Activated T-cell treated with anti-CD3 and anti-CD28 coated beads, Interleukin-2, amount 50 U/mL, for 1 hour (primary cell): ENCODE measurements at regions not wholly inside any gene's neighbourhood (a gene's known extent, or its start where the extent isn't known, plus 50 kb on each side); places are given as distances from the start of the nearest gene placed in this dataset.
"Not testable (repeated sequence)": the region's sequence is repeated elsewhere in the genome, so short reads cannot be mapped to it uniquely, and the experiment has no call there.

Experiments used
- DNase-seq: peaks from one replicate; pipeline ENCODE4 v3.0.0-alpha.2; 2020

DNA sequence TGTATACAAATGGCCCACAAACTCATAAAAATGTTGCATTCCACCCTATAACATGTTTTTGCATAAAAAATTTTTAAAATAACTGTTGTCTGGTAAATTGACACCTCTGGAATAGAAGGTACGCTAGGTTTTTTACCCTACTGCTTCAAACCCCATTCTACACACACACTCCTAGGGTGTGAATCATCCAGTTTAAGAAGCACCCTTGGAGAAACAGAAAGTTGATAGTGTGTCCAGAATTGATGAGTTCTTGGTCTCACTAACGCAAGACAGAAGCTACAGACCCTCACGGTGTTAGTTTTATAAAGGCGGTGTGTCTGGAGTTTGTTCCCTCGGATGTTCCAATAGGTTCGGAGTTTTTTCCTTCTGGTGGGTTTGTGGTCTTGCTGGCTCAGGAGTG lies 158.5 kb downstream of the KLRB1 start:
- DNase-seq = no peak

DNA sequence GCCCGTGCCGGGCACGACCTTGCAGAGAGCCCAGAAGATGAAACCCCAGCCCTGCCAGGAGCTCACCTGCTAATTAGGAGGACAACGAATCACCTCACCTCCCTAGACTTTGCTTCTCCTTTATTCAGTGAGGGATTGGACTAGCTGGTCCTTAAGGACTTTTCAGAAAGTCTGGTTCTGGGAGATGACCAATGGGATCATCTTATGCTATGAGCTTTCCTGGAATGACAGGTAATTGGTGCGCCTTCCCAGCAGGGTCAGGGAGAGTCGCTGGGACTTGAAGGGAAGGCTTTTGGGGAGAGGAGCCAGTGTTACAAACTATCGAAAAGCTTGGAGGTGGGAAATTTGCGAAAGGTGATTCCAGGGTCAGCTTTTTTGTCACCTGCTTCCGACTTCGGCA lies 159.1 kb downstream of the KLRB1 start:
- not testable (repeated sequence) for DNase-seq

DNA sequence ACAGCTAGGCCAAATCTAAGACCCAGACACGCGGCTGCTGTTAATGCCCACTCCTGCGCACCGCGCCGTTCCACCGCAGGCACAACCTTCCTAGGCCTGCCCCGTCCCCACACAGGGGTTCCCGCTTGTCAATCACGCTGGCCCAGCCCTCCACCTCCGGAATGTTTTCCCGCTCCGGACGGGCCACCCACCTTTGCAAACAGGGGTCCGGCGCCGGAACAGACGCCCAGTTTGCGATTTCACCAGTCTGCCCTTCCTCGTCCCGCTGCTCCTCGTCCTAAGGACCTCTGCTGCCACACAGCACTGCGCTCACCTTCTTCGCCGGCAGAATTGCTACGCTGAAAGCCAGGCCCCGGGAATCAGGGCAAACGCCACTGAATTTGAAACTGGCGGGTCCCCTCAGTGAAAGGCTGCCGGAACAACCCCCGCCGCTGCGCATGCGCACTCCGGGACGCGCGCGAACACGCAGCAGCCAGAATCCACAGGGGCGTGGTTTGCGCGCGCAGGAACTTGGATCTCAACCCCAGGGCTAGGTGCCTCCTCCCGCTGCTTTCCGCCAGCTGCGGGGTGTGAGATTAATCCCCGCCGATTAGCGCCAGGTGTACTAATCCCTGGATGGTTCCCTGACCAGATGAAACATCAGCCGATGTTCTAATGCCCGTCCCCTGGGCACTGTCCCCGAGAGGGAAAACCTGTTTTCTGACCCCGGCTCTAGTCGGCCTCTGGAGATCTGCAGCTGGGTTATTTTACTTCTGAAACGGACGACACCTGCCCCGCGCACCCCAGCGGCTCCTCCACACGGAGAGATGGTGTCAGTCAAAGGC lies 159.7 kb downstream of the KLRB1 start:
- DNase-seq = peak; percentile 92

DNA sequence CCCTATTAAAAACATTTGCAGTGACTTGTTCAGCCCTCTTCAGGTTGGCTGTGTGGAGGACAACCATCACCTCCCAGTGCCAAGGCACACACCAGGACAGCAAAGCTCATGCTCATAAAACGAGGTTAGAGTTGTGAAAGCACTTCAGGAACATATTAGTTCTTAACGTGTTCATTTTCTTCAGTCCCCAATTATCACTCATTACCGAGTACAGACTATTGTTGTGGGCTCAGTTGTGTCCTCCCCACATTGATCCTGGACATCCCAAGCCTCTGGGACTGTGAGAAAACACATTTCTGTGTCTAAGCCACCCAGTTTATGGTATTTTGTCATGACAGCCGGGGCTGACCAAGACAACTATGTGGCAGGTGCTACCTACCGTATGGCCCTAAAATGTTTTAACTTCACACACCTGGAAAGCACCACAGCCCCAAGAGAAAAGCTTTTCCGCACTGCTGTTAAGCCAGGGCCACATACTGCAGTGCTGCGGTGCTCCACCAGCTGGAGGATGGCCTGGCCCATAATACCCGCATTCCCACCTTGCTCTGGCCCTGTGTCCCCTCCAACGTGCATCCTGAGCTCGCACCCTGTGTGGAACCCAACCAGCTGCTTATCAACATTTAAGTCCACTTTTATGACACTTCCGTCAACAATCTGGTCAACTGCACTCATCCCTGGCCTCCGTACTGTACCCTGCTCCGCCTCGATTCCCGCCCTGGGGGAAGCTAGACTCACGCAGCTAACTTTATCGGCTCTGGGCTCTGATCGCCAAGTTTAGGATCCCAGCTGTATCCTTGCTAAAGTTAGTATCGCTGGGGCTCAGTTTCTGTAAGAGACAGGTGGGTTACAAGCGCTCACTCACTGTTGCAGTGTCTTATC lies 160.6 kb downstream of the KLRB1 start:
- not testable (repeated sequence) for DNase-seq

DNA sequence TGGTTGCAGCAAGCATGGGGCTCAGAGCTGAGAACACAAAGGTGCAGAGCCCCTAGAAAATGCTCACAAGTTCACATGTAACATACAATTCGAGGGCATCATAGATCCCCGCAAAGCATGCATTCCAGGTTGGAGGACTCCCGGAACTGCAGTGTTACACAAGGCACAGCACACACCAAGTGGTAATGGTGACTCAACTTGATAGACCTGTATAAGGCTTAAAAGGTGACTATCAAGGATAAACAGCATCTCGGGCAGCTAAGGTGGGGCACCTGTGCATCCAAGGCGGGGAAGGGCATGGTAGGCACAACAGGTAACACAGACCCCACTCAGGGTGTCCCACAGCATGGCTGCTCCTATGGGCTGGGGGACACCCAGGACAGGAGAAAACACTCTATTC lies 167.3 kb downstream of the KLRB1 start:
- DNase-seq = not testable (repeated sequence)

DNA sequence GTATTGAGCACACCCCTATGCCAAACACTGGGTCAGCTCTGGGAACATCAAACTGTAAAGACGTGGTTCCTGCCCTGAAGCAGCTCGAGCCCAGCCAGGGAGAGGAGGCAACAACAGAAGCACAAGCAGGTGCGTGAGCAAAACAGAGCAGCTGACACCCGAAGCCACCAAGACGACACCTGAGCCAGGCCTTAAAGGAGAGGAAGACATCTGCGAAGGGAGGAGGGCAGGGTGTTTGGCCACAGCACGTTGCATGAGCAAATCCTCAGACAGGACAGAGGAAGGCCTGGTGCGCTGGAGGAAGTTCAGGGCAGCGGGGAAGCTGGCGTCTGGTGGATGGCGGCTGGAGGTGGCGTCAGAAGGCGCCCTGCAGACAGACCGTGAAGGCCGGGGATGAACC lies 172.0 kb downstream of the KLRB1 start:
- not testable (repeated sequence) for DNase-seq

DNA sequence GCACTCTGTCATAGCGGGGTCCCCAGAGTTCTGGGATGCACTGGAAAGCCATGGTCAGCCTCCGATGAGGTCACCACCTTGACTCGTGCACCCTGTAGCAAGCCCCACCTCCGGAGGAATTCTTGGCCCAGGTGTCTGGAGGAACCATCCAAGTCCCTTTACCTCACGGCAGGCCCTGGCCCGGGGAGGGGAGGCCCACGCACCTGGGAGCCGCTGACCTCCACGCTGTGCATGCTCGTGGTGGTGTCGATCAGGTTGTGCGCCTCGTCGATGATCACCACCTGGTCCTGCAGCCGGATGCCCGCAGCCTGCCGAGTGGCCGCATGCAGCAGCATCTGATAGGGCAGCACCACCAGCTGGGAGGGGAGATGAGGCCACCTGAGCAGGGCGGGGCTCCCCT lies 177.3 kb downstream of the KLRB1 start:
- DNase-seq = not testable (repeated sequence)

DNA sequence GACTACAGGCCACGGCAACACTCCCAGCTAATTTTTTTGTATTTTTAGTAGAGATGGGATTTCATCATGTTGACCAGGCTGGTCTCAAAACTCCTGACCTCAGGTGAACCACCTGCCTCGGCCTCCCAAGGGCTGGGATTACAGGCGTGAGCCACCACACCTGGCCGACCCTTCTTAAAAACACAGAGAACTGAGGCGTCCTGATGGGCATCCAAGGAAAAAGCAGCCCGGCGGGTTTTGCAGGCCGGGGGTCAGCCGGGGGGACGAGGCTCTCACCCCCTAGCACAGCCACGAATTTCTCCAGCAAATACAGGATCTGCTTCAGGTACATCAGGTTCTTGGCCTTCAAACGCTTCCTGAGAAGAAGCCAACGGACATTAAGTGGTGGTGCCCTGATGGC lies 178.9 kb downstream of the KLRB1 start:
- not testable (repeated sequence) for DNase-seq

DNA sequence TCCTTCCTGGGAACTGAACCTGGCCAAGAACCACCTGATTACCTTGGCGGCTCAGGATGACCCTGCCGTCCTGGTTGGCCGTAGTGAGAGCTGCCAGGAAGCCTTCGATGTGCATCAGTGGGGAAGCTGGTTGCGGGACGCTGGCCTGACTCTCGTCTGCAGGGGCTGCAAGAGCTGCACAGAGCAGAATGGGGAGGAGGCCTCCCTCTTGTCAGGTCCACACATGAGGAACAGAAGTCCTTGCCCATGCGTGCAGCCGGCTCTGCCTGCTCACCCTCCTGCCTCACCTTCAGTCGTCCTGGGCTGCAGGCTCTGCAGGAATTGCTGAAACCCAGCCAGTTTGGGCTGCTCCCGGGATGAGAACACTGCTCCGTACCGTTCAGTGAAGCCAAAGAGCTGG lies 182.3 kb downstream of the KLRB1 start:
- DNase-seq = not testable (repeated sequence)

DNA sequence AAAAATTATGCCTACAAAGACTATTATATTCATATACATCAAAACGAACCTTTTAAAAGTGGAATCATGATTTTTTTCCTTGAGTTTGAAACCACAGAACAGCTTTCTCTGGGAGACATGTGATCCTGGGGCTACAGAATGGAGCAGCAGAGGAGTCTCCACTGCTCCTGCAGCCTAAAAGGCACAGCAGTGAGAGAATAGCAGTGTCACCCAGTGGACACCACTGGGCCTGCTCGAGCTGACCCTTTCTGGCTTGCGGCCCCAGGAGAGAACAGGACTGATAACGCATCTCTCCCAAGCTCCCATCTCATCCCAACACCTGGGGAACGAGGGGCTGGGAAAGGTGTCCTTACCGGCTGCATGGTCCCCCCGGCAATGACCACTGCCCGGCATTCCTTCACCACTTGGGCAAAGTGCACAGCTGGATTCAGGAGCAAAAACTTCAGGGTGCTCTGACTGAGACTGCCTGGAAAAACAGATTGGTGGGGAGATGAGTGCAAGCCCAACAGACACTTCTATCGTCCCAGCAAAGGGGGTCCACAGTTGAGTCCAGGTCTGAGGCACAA lies 183.5 kb downstream of the KLRB1 start:
- DNase-seq = not testable (repeated sequence)

DNA sequence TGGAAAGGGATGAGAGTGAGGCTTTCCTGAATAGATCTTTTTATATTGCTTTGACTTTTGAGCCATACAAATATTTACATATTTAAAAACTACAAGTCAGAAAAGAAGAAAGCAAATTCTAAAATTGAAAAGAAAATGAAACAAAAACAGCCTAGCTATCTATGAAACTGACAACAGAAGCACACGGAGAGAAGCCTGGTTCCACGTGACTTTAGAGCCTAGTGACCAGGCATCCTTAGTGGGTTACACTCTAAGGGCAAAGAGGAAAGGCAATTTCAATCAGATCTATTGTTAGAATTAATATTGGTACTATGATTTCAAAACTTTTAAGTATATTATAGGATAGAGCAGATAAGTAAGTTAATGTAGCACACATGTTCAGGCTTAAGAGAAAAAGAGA lies 185.0 kb downstream of the KLRB1 start:
- DNase-seq = not testable (repeated sequence)

DNA sequence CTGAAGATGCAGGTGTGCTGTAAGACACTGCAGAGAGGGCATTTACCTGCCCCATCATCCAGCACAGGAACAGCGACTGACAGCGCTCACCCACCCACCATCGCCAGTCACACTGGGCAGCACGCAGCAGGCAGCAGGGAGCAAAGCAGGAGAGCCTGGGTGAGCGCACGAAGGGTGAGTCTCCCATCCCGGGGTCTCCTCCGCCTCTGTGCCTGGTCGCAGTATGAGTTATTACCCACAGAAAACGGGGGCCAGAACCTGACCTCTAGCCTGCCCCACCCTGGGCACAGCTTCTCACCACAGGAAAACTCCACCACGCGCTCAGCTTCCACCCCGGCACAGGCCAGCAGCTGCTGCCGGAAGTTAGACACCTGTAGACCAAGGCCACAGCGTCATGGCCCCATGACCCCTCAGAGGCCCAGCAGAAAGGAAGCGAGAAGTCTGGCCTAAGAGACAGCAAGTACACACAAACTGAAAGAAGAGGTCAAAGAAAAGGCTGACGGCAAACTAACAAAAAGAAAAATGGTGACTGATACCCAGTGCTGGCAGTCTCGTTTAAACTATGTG lies 186.1 kb downstream of the KLRB1 start:
- DNase-seq = not testable (repeated sequence)

DNA sequence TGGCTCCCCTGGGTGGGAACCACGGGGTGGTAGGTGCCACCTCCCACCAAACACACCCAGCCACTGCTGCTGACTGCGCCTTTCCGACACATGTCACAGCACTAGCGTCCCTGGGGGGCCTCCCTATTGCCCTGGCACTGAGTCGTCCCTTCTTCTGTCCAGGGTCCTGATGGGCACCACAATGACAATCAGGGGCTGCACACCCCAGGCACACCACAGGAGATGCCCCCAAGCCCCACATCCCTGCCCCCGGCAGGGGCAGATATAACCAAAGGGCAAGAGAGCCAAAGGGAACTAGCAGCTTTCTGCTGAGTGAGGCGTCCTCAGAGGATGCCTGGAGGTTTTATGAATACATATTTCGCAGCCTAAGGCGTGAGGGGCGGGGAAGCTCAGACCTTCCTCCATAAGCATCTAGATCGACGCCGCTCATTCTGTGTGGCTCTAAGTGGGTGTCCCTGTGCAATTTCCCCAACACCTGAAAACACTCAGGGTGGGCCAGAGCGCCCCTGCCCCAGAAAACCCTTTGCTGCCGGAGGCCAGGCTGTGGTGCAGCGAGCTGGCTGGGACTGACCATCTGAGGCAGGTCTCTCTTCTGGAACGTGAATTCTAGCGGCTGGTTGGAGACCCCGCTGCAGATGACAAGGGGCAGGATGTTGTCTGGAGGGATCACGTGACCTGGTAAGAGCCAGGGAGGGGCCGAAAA lies 186.7 kb downstream of the KLRB1 start:
- not testable (repeated sequence) for DNase-seq

DNA sequence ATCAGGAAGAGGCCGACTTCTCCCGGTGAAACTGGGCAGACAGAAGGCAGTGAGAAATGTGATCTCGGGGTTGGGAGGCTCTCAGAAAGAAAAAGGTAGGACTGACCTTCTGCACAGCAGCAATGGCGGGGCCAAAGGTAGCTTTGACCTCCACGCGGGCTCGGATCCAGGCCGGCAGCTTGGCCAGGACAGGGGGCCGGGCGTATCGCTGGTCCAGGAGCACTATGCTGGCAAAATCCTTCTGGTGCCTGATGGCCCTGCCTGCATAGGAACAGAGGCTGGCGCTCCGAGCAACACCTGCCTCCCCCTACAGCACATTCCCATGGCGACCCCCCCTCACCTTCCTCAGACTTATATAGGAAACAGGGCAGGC lies 189.1 kb downstream of the KLRB1 start:
- not testable (repeated sequence) for DNase-seq

DNA sequence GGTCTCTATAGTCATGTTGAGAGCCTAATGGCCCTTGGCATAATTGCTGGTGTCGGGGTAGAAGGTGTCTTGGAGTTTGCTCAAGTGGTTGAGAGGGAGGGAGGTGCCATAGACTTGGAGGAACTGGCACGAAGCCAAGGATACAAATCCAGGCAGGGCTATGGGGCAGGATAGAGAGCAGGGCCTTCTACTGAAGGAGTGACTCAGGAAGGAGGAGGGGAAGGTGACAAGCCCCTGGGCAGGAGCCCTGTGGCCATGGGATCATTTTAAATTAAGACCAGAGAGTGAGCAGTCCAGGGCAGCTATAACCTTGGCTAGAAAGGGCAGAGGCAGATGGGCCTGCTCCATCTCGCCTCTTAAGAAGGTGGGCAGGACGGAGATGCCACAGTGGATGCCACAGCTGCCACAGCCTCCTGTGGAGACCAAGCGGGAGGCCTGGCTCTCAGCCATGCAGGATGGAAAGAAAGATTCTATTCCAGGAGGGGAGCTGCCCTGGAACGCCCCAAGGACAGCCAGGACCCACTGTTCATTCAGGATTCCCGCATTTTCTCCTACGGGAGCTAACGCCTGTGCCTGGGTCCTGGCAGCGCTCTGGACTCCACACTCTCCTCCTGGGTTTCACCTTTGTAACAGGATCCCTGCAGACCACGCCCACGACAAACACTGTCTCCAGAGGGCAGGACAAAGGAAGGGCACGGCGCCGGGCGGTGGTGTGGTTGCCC lies 189.6 kb downstream of the KLRB1 start:
- not testable (repeated sequence) for DNase-seq

DNA sequence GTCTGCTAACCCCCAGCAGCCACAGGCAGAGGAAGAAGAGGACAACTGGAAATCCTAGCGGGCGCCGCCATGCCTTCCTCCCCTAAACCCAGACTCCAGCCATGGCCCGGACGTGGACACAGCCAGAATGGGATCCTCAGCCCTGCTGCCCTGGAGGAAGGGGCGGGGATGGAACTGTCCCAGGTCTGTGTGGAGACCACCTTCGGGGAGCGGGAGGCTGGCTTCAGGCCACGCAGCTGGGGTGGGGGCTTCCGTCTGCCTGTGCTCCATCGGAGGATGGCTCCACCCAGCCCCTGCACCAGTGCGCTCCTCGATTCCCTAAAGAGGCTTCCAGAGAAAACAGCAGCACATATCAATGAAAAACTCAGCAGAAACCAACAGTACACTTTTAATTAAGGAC lies 190.4 kb downstream of the KLRB1 start:
- not testable (repeated sequence) for DNase-seq

DNA sequence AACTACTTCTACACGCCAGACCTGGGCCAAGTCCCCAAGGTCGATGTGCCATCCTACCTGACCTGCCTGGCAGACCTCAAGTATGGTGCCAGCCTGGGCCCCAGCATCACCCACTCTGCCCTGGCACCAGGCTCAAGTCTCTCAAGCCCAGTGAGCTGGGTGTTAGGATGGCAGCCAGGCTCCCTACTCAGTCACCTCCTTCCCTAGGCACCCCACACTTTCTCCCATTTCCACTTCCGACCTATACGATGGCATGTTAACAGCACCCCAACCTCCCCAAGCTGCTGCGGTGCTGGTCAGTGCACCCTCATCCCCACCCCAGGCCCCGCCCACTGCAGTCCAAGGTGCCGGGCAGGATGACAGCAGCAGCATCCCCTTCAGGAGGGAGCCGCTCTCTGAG lies 191.4 kb downstream of the KLRB1 start:
- not testable (repeated sequence) for DNase-seq

DNA sequence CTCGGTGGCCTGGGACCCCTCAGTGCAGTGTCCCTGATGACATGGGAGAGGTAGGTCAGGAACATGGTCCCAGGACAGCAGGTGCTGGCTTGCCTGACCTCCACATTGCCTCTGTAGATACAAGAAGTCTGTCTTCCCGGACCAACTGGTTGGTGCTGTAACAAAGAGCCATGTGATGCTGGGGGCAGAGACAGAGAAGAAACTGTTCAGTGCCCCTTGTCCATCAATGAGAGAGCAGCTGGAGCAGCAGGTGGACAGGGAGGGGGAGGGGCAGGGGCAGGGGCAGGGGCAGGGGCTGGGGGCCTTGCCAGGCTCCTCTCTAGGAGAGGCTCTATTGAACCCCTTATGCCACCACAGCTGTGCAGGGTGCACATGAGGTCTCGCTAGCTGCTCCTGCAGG lies 191.8 kb downstream of the KLRB1 start:
- DNase-seq = not testable (repeated sequence)

DNA sequence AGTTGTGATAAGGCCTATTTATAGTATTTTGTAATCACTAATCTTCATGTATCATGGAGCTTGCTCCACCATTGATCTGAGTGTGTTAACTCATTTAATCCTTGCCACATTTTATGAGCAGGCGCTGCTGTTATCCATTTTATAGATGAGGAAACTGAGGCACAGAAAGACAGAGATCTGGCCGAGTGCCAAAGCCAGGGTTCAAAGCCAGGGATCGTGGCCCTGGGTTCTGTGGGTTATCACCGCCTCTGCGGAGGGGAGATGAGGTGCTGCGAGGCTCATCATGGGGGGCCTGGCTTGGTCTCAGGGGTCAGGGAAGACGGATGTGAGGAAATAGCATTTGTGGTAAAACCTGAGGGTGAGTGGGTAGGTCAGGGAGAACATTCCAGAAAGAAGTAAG lies 193.9 kb downstream of the KLRB1 start:
- DNase-seq = not testable (repeated sequence)

DNA sequence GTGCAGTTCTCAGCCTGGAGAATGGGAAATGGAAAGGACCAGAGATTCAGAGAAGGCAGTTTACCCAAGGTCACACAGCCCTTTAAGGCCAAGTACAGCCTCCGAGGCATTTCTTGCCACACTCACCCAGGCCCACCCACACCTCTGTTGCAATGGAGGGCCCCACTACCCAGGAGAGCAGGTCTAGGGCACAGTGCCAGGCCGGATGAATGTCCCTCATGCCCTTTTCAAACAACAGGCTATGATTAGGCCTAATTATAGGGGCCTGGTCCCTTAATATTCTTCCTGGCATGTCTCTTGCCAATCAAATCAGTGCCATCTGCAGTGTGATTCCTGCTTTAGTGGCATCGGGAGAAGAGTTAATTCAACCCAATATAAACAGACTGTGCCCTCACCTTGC lies 195.3 kb downstream of the KLRB1 start:
- DNase-seq = not testable (repeated sequence)

DNA sequence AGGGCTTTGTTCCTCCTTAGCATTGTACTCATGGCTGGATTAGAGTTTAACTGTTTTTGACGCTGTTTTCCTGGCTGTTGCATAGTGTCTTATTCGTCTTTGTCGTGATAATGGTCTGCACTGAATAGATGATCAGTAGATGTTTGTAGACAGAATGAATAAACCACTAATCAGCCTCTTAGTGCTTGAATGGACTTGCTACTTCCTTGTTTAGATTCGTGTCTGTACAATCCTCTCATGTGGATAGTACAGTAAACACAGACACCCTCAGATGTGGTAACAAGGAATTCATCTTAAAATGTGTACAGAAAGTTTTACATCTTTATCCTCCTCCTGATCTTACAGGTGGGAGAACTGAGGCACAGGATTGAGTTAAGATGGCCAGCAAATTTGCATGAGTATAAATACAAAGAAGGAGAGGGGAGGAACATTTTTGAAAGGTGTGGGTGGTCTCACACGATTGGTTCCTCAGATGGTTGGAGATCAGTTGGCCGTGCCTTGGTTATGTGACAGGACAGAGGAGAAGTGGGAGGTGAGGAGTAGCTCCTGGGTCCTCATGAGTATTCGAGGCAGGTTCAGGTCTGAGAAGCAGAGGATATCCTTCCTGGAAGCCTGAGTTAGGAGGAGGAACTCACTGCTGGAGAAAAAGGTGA lies 196.0 kb downstream of the KLRB1 start:
- DNase-seq = not testable (repeated sequence)
